HEK293 (cell line): ENCODE measurements at regions not wholly inside any gene's neighbourhood (a gene's known extent, or its start where the extent isn't known, plus 50 kb on each side); places are given as distances from the start of the nearest gene placed in this dataset.

Experiments used
- CTCF ChIA-PET: fragments of 350-600 bp; formaldehyde crosslinking; extraction: SDS; loops from one replicate; lab custom pipeline; 2021; ENCODE audit warnings: antibody characterized with exemption; lab: Yijun Ruan, JAX
- POLR2A ChIA-PET: fragments of 300-600 bp; formaldehyde crosslinking; extraction: SDS; loops from one replicate; lab custom pipeline; 2020; ENCODE audit warnings: antibody characterized with exemption, inconsistent platforms; lab: Yijun Ruan, JAX
- H3K27ac ChIP-seq: fragments of 200-500 bp; sonication (Bioruptor generic); 2 replicates; pipeline ENCODE4 v1.5.1; 2014; ENCODE audit warnings: low read depth, low read length, control low read depth, inconsistent platforms; ENCODE audit errors: extremely low read depth
- H3K36me3 ChIP-seq, 2 experiments: fragments of 200-500 bp in 1 of 2; sonication (Bioruptor generic) in 1 of 2; 1 replicate in 1 of 2; 2 replicates in 1 of 2; pipeline ENCODE4 v1.5.1; 2014 to 2017; ENCODE audit warnings: inconsistent platforms in 2 of 2, low read length in 2 of 2; ENCODE audit not compliant: control insufficient read depth in 2 of 2, insufficient read depth in 1 of 2
- H3K4me1 ChIP-seq: fragments of 200-500 bp; sonication (Bioruptor generic); 2 replicates; pipeline ENCODE4 v1.5.1; 2014; ENCODE audit warnings: mild to moderate bottlenecking, low read length, inconsistent platforms; ENCODE audit not compliant: control insufficient read depth, insufficient read depth
- H3K4me3 ChIP-seq: 2 replicates; pipeline ENCODE4 v1.5.1; 2011; ENCODE audit warnings: low read depth, mild to moderate bottlenecking, control low read depth, low read length, moderate library complexity
- H3K9me3 ChIP-seq: fragments of 200-500 bp; sonication (Bioruptor generic); 2 replicates; pipeline ENCODE4 v1.5.1; 2014; ENCODE audit warnings: low read depth, low read length, inconsistent platforms; ENCODE audit not compliant: control insufficient read depth, insufficient read depth
- BCL11A ChIP-seq: fragments of 450-650 bp; formaldehyde crosslinking; IDR thresholded peaks from 2 replicates; pipeline ENCODE4 v1.5.1; 2016; ENCODE audit warnings: low read depth, missing biosample characterization, missing genetic modification characterization
- KLF16 ChIP-seq: fragments of 450-650 bp; formaldehyde crosslinking; IDR thresholded peaks from 2 replicates; pipeline ENCODE4 v1.5.1; 2017; ENCODE audit warnings: missing biosample characterization, missing genetic modification characterization
- SETDB1 ChIP-seq: IDR thresholded peaks from one replicate; pipeline ENCODE4 v1.6.1; 2017; ENCODE audit warnings: mild to moderate bottlenecking, low read length, moderate library complexity, mixed read lengths; ENCODE audit not compliant: insufficient read length
- ZNF133 ChIP-seq: fragments of 450-650 bp; formaldehyde crosslinking; IDR thresholded peaks from 2 replicates; pipeline ENCODE4 v1.5.1; 2016; ENCODE audit warnings: missing biosample characterization, missing genetic modification characterization
- ZNF311 ChIP-seq: fragments of 450-650 bp; formaldehyde crosslinking; IDR thresholded peaks from 2 replicates; pipeline ENCODE4 v1.5.1; 2017; ENCODE audit warnings: missing biosample characterization, missing genetic modification characterization, borderline replicate concordance
- ZNF341 ChIP-seq: fragments of 450-650 bp; formaldehyde crosslinking; IDR thresholded peaks from 2 replicates; pipeline ENCODE4; 2016; ENCODE audit warnings: low read depth, missing biosample characterization, missing genetic modification characterization
- ZNF391 ChIP-seq: fragments of 450-650 bp; formaldehyde crosslinking; IDR thresholded peaks from 2 replicates; pipeline ENCODE4 v1.5.1; 2016; ENCODE audit warnings: low read depth, missing biosample characterization, missing genetic modification characterization, borderline replicate concordance
- ZNF514 ChIP-seq: fragments of 450-650 bp; formaldehyde crosslinking; IDR thresholded peaks from 2 replicates; pipeline ENCODE4 v1.5.1; 2016; ENCODE audit warnings: missing biosample characterization, missing genetic modification characterization
- TF ChIP-seq, protein P1 (sequence below): fragments of 450-650 bp; formaldehyde crosslinking; conservative IDR thresholded peaks from 2 replicates; pipeline ENCODE4 v1.5.1; 2016; ENCODE audit warnings: low read depth, missing biosample characterization, missing genetic modification characterization
- TF ChIP-seq, protein P2 (sequence below): fragments of 450-650 bp; formaldehyde crosslinking; IDR thresholded peaks from 2 replicates; pipeline ENCODE4 v1.5.1; 2016; ENCODE audit warnings: missing biosample characterization, missing genetic modification characterization, borderline replicate concordance
- TF ChIP-seq, protein P3 (sequence below): fragments of 450-650 bp; formaldehyde crosslinking; IDR thresholded peaks from 2 replicates; pipeline ENCODE4 v1.5.1; 2016; ENCODE audit warnings: missing biosample characterization, missing genetic modification characterization
- TF ChIP-seq, protein P4 (sequence below): fragments of 450-650 bp; formaldehyde crosslinking; optimal IDR thresholded peaks from 2 replicates; pipeline ENCODE3; 2016; ENCODE audit warnings: missing biosample characterization, mild to moderate bottlenecking, missing genetic modification characterization
- TF ChIP-seq, protein P5 (sequence below): fragments of 450-650 bp; formaldehyde crosslinking; IDR thresholded peaks from 2 replicates; pipeline ENCODE4 v1.5.1; 2016; ENCODE audit warnings: missing biosample characterization, missing genetic modification characterization

DNA sequence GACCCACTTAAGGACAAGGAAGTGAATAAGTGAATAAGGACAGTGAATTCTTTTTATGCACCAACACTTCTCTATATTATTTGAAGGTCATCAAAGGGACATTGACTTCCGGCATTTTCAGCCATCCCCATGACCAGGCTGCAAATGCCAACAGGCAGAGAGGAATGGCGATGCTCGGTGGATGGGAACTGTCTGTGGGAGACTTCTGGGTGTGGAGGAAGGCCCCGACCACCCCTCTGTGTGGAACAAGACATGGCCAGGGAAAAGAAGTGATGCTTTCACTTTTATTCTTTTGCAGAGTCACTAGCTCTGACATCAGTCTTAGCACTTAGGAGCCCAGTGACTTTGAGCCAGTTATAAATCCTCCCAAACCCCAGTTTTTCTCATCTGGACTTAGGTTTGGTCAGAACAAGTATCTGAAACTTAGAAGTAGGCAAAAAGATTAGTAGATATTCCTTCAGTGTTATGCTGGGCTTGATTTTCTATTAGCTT is 84.5 kb downstream of the KBTBD8 start:
- ChIA-PET POLR2A (no interaction called here), CTCF (no interaction called here)
- H3K27ac ChIP-seq: no peak overlapping the region

DNA sequence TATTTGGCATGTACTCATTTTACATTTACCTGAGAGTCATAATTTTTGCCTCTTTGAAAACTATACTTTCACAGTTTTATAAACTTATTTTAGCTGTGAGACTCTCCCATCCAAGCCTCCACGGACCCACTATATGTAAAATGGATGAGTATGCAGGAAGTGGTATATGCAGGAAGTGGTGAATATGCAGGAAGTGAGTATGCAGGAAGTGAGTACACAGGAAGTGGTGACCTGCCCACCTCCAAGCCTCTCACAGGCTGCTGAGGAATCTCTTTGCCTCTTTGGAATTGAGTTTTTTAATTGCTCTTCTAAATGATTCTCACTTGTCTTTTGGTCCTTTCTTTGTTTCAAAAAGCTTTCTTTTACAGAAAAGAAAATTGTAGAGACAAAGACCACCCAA is 85.2 kb downstream of the KBTBD8 start:
- no peak for TF ChIP-seq BCL11A (tag by site-specific recombination)
- TF ChIP-seq, protein P1, sequence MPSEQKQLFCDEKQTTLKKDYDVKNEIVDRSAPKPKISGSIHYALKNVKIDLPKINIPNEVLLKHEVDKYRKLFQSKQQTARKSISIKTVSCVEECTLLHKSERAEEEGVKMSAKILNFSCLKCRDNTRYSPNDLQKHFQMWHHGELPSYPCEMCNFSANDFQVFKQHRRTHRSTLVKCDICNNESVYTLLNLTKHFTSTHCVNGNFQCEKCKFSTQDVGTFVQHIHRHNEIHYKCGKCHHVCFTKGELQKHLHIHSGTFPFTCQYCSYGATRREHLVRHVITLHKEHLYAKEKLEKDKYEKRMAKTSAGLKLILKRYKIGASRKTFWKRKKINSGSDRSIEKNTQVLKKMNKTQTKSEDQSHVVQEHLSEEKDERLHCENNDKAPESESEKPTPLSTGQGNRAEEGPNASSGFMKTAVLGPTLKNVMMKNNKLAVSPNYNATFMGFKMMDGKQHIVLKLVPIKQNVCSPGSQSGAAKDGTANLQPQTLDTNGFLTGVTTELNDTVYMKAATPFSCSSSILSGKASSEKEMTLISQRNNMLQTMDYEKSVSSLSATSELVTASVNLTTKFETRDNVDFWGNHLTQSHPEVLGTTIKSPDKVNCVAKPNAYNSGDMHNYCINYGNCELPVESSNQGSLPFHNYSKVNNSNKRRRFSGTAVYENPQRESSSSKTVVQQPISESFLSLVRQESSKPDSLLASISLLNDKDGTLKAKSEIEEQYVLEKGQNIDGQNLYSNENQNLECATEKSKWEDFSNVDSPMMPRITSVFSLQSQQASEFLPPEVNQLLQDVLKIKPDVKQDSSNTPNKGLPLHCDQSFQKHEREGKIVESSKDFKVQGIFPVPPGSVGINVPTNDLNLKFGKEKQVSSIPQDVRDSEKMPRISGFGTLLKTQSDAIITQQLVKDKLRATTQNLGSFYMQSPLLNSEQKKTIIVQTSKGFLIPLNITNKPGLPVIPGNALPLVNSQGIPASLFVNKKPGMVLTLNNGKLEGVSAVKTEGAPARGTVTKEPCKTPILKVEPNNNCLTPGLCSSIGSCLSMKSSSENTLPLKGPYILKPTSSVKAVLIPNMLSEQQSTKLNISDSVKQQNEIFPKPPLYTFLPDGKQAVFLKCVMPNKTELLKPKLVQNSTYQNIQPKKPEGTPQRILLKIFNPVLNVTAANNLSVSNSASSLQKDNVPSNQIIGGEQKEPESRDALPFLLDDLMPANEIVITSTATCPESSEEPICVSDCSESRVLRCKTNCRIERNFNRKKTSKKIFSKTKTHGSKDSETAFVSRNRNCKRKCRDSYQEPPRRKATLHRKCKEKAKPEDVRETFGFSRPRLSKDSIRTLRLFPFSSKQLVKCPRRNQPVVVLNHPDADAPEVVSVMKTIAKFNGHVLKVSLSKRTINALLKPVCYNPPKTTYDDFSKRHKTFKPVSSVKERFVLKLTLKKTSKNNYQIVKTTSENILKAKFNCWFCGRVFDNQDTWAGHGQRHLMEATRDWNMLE (tag by site-specific recombination): peak; percentile 26; the same call in 1 of the 2 replicates
- no peaks in the 10 kb centered on the region for H3K36me3 ChIP-seq
- H3K4me3 ChIP-seq: no peak overlapping the region
- H3K9me3 ChIP-seq: no peaks in the 10 kb centered on the region
- POLR2A ChIA-PET: no interaction called here
- CTCF ChIA-PET: no interaction called here
- H3K27ac ChIP-seq: no peak overlapping the region
- no peaks in the 10 kb centered on the region for H3K4me1 ChIP-seq

More for the DNA sequence above, 84.5 kb downstream of the KBTBD8 start:
- TF ChIP-seq ZNF391 (tag by site-specific recombination) (no peak), ZNF514 (tag by site-specific recombination) (no peak), ZNF311 (tag by site-specific recombination) (no peak), ZNF341 (no peak), SETDB1 (no peak), KLF16 (tag by site-specific recombination) (no peak), ZNF133 (tag by site-specific recombination) (no peak)
- TF ChIP-seq, protein P2, sequence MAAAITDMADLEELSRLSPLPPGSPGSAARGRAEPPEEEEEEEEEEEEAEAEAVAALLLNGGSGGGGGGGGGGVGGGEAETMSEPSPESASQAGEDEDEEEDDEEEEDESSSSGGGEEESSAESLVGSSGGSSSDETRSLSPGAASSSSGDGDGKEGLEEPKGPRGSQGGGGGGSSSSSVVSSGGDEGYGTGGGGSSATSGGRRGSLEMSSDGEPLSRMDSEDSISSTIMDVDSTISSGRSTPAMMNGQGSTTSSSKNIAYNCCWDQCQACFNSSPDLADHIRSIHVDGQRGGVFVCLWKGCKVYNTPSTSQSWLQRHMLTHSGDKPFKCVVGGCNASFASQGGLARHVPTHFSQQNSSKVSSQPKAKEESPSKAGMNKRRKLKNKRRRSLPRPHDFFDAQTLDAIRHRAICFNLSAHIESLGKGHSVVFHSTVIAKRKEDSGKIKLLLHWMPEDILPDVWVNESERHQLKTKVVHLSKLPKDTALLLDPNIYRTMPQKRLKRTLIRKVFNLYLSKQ (tag by site-specific recombination): no peak
- TF ChIP-seq, protein P3, sequence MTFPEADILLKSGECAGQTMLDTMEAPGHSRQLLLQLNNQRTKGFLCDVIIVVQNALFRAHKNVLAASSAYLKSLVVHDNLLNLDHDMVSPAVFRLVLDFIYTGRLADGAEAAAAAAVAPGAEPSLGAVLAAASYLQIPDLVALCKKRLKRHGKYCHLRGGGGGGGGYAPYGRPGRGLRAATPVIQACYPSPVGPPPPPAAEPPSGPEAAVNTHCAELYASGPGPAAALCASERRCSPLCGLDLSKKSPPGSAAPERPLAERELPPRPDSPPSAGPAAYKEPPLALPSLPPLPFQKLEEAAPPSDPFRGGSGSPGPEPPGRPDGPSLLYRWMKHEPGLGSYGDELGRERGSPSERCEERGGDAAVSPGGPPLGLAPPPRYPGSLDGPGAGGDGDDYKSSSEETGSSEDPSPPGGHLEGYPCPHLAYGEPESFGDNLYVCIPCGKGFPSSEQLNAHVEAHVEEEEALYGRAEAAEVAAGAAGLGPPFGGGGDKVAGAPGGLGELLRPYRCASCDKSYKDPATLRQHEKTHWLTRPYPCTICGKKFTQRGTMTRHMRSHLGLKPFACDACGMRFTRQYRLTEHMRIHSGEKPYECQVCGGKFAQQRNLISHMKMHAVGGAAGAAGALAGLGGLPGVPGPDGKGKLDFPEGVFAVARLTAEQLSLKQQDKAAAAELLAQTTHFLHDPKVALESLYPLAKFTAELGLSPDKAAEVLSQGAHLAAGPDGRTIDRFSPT (tag by site-specific recombination): no peak
- TF ChIP-seq, protein P4, sequence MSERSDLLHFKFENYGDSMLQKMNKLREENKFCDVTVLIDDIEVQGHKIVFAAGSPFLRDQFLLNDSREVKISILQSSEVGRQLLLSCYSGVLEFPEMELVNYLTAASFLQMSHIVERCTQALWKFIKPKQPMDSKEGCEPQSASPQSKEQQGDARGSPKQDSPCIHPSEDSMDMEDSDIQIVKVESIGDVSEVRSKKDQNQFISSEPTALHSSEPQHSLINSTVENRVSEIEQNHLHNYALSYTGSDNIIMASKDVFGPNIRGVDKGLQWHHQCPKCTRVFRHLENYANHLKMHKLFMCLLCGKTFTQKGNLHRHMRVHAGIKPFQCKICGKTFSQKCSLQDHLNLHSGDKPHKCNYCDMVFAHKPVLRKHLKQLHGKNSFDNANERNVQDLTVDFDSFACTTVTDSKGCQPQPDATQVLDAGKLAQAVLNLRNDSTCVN (tag by site-specific recombination): no peak
- TF ChIP-seq, protein P5, sequence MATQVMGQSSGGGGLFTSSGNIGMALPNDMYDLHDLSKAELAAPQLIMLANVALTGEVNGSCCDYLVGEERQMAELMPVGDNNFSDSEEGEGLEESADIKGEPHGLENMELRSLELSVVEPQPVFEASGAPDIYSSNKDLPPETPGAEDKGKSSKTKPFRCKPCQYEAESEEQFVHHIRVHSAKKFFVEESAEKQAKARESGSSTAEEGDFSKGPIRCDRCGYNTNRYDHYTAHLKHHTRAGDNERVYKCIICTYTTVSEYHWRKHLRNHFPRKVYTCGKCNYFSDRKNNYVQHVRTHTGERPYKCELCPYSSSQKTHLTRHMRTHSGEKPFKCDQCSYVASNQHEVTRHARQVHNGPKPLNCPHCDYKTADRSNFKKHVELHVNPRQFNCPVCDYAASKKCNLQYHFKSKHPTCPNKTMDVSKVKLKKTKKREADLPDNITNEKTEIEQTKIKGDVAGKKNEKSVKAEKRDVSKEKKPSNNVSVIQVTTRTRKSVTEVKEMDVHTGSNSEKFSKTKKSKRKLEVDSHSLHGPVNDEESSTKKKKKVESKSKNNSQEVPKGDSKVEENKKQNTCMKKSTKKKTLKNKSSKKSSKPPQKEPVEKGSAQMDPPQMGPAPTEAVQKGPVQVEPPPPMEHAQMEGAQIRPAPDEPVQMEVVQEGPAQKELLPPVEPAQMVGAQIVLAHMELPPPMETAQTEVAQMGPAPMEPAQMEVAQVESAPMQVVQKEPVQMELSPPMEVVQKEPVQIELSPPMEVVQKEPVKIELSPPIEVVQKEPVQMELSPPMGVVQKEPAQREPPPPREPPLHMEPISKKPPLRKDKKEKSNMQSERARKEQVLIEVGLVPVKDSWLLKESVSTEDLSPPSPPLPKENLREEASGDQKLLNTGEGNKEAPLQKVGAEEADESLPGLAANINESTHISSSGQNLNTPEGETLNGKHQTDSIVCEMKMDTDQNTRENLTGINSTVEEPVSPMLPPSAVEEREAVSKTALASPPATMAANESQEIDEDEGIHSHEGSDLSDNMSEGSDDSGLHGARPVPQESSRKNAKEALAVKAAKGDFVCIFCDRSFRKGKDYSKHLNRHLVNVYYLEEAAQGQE (tag by site-specific recombination): no peak
- Histone ChIP-seq H3K36me3 (no peaks in the 10 kb centered on the region), H3K9me3 (no peaks in the 10 kb centered on the region), H3K4me1 (no peaks in the 10 kb centered on the region), H3K4me3 (no peak overlapping the region)
